Daoy (cell line): ENCODE measurements at regions not wholly inside any gene's neighbourhood (a gene's known extent, or its start where the extent isn't known, plus 50 kb on each side); places are given as distances from the start of the nearest gene placed in this dataset.

Experiments used
- DNase-seq: peaks from one replicate; pipeline ENCODE4 v3.0.0-alpha.2; 2015; ENCODE audit warnings: low read depth

GRCh38 chr3:182575941-182576340 lies 217.4 kb upstream of the ATP11B start:
- DNase-seq, result no peak

- DNase-seq, result no peak
Observed at GRCh38 chr3:182583545-182583944, 209.8 kb upstream of the ATP11B start.

GRCh38 chr3:182585532-182586150 lies 207.7 kb upstream of the ATP11B start:
- DNase-seq, result no peak

- DNase-seq, result no peak
Observed at GRCh38 chr3:182592747-182593146, 200.6 kb upstream of the ATP11B start.

- DNase-seq, result no peak
Observed at GRCh38 chr3:182596676-182597410, 196.5 kb upstream of the ATP11B start.

GRCh38 chr3:182597621-182598041 lies 195.7 kb upstream of the ATP11B start:
- DNase-seq, result peak; percentile 19

- DNase-seq, result no peak
Observed at GRCh38 chr3:182601597-182601996, 191.7 kb upstream of the ATP11B start.

- no peak for DNase-seq
Observed at GRCh38 chr3:182603501-182603900, 189.8 kb upstream of the ATP11B start.

- no peak for DNase-seq
Observed at GRCh38 chr3:182605882-182606611, 187.3 kb upstream of the ATP11B start.

GRCh38 chr3:182606905-182607504 lies 186.3 kb upstream of the ATP11B start:
- DNase-seq, result no peak

- no peak for DNase-seq
Observed at GRCh38 chr3:182608832-182609231, 184.5 kb upstream of the ATP11B start.

GRCh38 chr3:182609575-182610156 lies 183.6 kb upstream of the ATP11B start:
- peak; percentile 17 for DNase-seq

GRCh38 chr3:182612332-182612731 lies 181.0 kb upstream of the ATP11B start:
- DNase-seq, result no peak

GRCh38 chr3:182617500-182617899 lies 175.8 kb upstream of the ATP11B start:
- DNase-seq, result no peak

GRCh38 chr3:182618085-182618732 lies 175.1 kb upstream of the ATP11B start:
- peak; percentile 38 for DNase-seq

GRCh38 chr3:182618981-182619591 lies 174.2 kb upstream of the ATP11B start:
- DNase-seq, result peak; percentile 68

GRCh38 chr3:182620723-182621434 lies 172.4 kb upstream of the ATP11B start:
- DNase-seq, result no peak

GRCh38 chr3:182621435-182622240 lies 171.7 kb upstream of the ATP11B start:
- no peak for DNase-seq

GRCh38 chr3:182622241-182622545 lies 171.1 kb upstream of the ATP11B start:
- no peak for DNase-seq
